ENCODE measurements at regions not wholly inside any gene's neighbourhood (a gene's known extent, or its start where the extent isn't known, plus 50 kb on each side); places are given as distances from the start of the nearest gene placed in this dataset.
A peak's percentile ranks its signal among the peaks of the same experiment; 100 is the strongest.

DNA sequence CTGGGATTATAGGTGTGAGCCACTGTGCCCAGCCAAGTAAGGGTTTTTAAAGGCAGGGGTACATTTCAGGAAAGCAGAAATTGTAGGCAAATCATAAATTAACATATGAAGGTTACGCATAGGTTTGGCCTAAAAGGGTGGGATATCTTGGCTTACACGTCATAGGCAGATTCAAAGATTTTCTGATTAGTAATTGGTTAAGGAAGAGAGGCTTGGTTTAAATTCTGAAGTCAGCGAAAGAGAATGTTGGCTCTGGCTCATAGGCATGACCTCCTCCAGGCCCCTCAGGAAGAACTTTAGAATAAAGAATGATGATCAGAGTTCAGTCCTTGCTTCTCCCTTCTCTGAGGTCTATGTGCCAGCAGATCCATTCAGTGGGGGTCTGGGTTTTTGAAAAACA lies 124.8 kb upstream of the RBBP6 start:
- Histone ChIP-seq H3K4me1 (ENCODE audit: control insufficient read depth in 2 of 2, insufficient read depth in 2 of 2, low read length in 2 of 2) (peaks cover 6 to 12% of the 10 kb centered on the region in 2 donors), H3K9ac (ENCODE audit: low read length) (no peak overlapping the region), H3K36me3 (replicated peaks in 1 of 2; ENCODE audit: control extremely low read depth in 1 of 2, control insufficient read depth in 1 of 2, extremely low read depth in 1 of 2, insufficient read depth in 2 of 2, low read length in 1 of 2) (no peaks in the 10 kb centered on the region), H3K9me3 (ENCODE audit: control extremely low read depth in 1 of 3, control insufficient read depth in 2 of 3, insufficient read depth in 1 of 3, low read length in 2 of 3) (peaks cover 0 to 13% (median 8%) of the 10 kb centered on the region in 3 donors), H3K4me2 (replicated peaks; ENCODE audit: low read depth, low read length, poor library complexity, severe bottlenecking) (no peak overlapping the region), H2AFZ (ENCODE audit: insufficient read depth, low read depth, low read length, poor library complexity, severe bottlenecking) (no peak overlapping the region), H3K4me3 (ENCODE audit: control extremely low read depth in 1 of 5, extremely low read depth in 1 of 5, insufficient read depth in 1 of 5, low read depth in 2 of 5, low read length in 4 of 5) (no peak overlapping the region), H4K20me1 (ENCODE audit: control insufficient read depth, insufficient read depth, low read length, poor library complexity, severe bottlenecking) (no peaks in the 10 kb centered on the region), H3K27me3 (replicated peaks in 1 of 4; ENCODE audit: control extremely low read depth in 1 of 4, control insufficient read depth in 3 of 4, insufficient read depth in 4 of 4, low read length in 3 of 4) (peaks cover 0 to 3% (median 0%) of the 10 kb centered on the region in 4 experiments), H3K79me2 (ENCODE audit: control insufficient read depth, insufficient read depth, low read length) (no peaks in the 10 kb centered on the region), H3K27ac (ENCODE audit: low read length in 2 of 2) (no peak overlapping the region)
- intact Hi-C loops (cut with micrococcal nuclease): no loop called here
- Mint-ChIP-seq H3K4me3 (no peak overlapping the region), H3K27me3 (peaks cover 9% of the 10 kb centered on the region), H3K27ac (no peak overlapping the region), H3K4me1 (peaks cover 10% of the 10 kb centered on the region), H3K9me3 (ENCODE audit: insufficient read depth) (peaks cover 3% of the 10 kb centered on the region)
- no peak for ATAC-seq (ENCODE audit: low read depth)
- DNase-seq: no peak
- ChIA-PET POLR2A (no interaction called here), CTCF (no interaction called here)
- TF ChIP-seq EZH2 (IDR thresholded peaks at IDR 0.05; ENCODE audit: borderline replicate concordance, insufficient read depth, low read depth, low read length, poor library complexity, severe bottlenecking): no peak
- 90% methylated on average over 2 of the region's 3 CpGs for WGBS (ENCODE audit: insufficient coverage)

- no peak overlapping the region for H2AFZ ChIP-seq (ENCODE audit: insufficient read depth, low read depth, low read length, poor library complexity, severe bottlenecking)
- H3K4me3 Mint-ChIP-seq: no peak overlapping the region
Measured at GRCh38 chr16:24418733-24419132, 120.6 kb upstream of the RBBP6 start.

More at GRCh38 chr16:24418733-24419132, 120.6 kb upstream of the RBBP6 start:
- H3K27ac ChIP-seq (ENCODE audit: low read length in 2 of 2): no peak overlapping the region
- no peaks in the 10 kb centered on the region for H3K36me3 ChIP-seq (replicated peaks in 1 of 2; ENCODE audit: control extremely low read depth in 1 of 2, control insufficient read depth in 1 of 2, extremely low read depth in 1 of 2, insufficient read depth in 2 of 2, low read length in 1 of 2)
- no peak overlapping the region for H3K4me2 ChIP-seq (replicated peaks; ENCODE audit: low read depth, low read length, poor library complexity, severe bottlenecking)
- ATAC-seq (ENCODE audit: low read depth): no peak
- no peaks in the 10 kb centered on the region for H3K79me2 ChIP-seq (ENCODE audit: control insufficient read depth, insufficient read depth, low read length)
- WGBS (ENCODE audit: insufficient coverage): 25% methylated on average over 2 of the region's 3 CpGs
- no peak overlapping the region for H3K9ac ChIP-seq (ENCODE audit: low read length)
- no peak overlapping the region for H3K4me3 ChIP-seq (ENCODE audit: control extremely low read depth in 1 of 5, extremely low read depth in 1 of 5, insufficient read depth in 1 of 5, low read depth in 2 of 5, low read length in 4 of 5)
- Mint-ChIP-seq H3K9me3 (ENCODE audit: insufficient read depth) (peaks cover 3% of the 10 kb centered on the region), H3K27ac (peak overlapping the region; percentile 5), H3K27me3 (peaks cover 5% of the 10 kb centered on the region), H3K4me1 (peaks cover 17% of the 10 kb centered on the region)
- POLR2A ChIA-PET: no interaction called here
- CTCF ChIA-PET: no interaction called here
- peaks cover 0 to 13% (median 8%) of the 10 kb centered on the region in 3 donors for H3K9me3 ChIP-seq (ENCODE audit: control extremely low read depth in 1 of 3, control insufficient read depth in 2 of 3, insufficient read depth in 1 of 3, low read length in 2 of 3)
- peaks cover 0 to 3% (median 0%) of the 10 kb centered on the region in 4 experiments for H3K27me3 ChIP-seq (replicated peaks in 1 of 4; ENCODE audit: control extremely low read depth in 1 of 4, control insufficient read depth in 3 of 4, insufficient read depth in 4 of 4, low read length in 3 of 4)
- DNase-seq: no peak
- TF ChIP-seq, protein P1, sequence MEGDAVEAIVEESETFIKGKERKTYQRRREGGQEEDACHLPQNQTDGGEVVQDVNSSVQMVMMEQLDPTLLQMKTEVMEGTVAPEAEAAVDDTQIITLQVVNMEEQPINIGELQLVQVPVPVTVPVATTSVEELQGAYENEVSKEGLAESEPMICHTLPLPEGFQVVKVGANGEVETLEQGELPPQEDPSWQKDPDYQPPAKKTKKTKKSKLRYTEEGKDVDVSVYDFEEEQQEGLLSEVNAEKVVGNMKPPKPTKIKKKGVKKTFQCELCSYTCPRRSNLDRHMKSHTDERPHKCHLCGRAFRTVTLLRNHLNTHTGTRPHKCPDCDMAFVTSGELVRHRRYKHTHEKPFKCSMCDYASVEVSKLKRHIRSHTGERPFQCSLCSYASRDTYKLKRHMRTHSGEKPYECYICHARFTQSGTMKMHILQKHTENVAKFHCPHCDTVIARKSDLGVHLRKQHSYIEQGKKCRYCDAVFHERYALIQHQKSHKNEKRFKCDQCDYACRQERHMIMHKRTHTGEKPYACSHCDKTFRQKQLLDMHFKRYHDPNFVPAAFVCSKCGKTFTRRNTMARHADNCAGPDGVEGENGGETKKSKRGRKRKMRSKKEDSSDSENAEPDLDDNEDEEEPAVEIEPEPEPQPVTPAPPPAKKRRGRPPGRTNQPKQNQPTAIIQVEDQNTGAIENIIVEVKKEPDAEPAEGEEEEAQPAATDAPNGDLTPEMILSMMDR (IDR thresholded peaks at IDR 0.05): no peak
- TF ChIP-seq EZH2 (IDR thresholded peaks at IDR 0.05; ENCODE audit: borderline replicate concordance, insufficient read depth, low read depth, low read length, poor library complexity, severe bottlenecking): no peak
- H3K4me1 ChIP-seq (ENCODE audit: control insufficient read depth in 2 of 2, insufficient read depth in 2 of 2, low read length in 2 of 2): peaks cover 6 to 20% of the 10 kb centered on the region in 2 donors
- intact Hi-C loops (cut with micrococcal nuclease): no loop called here
- no peaks in the 10 kb centered on the region for H4K20me1 ChIP-seq (ENCODE audit: control insufficient read depth, insufficient read depth, low read length, poor library complexity, severe bottlenecking)
